IMR-90 (cell line): ENCODE measurements at regions not wholly inside any gene's neighbourhood (a gene's known extent, or its start where the extent isn't known, plus 50 kb on each side); places are given as distances from the start of the nearest gene placed in this dataset.

Experiments
- ATAC-seq: fragments of 200-7000 bp; cut with Tn5 transposase; 2 replicates; pipeline ENCODE4 v1.9.1; 2020; ENCODE audit warnings: low read depth, mild to moderate bottlenecking, moderate library complexity
- BruUV-seq: library from RNA; stranded (reverse); fragments of 400-500 nt; replicated peaks from 2 replicates; lab custom pipeline; 2021; lab: Mats Ljungman, UMichigan
- CTCF ChIA-PET: fragments of 300-600 bp; formaldehyde crosslinking; extraction: SDS; loops from one replicate; lab custom pipeline; 2021; ENCODE audit warnings: antibody characterized with exemption; lab: Yijun Ruan, JAX
- POLR2A ChIA-PET: fragments of 300-600 bp; sonication (Branson Sonifier 250); formaldehyde crosslinking; loops from one replicate; lab custom pipeline; 2022; ENCODE audit warnings: antibody characterized with exemption; ENCODE audit not compliant: unreplicated experiment; lab: Charles Lee
- DNase-seq: peaks from one replicate; pipeline ENCODE4 v3.0.0; 2013
- H2AFZ ChIP-seq: replicated peaks from 2 replicates; pipeline ENCODE3; 2013; ENCODE audit warnings: low read length, mild to moderate bottlenecking; ENCODE audit not compliant: poor library complexity
- H2AK5ac ChIP-seq: 2 replicates; pipeline ENCODE4 v1.6.1; 2013; ENCODE audit warnings: low read depth, low read length, inconsistent platforms
- H2AK9ac ChIP-seq: replicated peaks from 2 replicates; pipeline ENCODE3; 2013; ENCODE audit warnings: mild to moderate bottlenecking, low read depth, low read length, moderate library complexity; ENCODE audit not compliant: poor library complexity
- H2BK120ac ChIP-seq: 2 replicates; pipeline ENCODE4 v1.6.1; 2013; ENCODE audit warnings: low read depth, low read length, inconsistent platforms
- H2BK15ac ChIP-seq: 3 replicates; pipeline ENCODE4 v1.6.1; 2013; ENCODE audit warnings: low read depth, low read length, inconsistent platforms
- H2BK20ac ChIP-seq: 2 replicates; pipeline ENCODE4 v1.6.1; 2013; ENCODE audit warnings: low read depth, mild to moderate bottlenecking, inconsistent platforms, low read length, moderate library complexity
- H2BK5ac ChIP-seq: 2 replicates; pipeline ENCODE4 v1.6.1; 2013; ENCODE audit warnings: mild to moderate bottlenecking, low read depth, low read length, inconsistent platforms; ENCODE audit not compliant: poor library complexity, severe bottlenecking
- H3K14ac ChIP-seq: replicated peaks from 2 replicates; pipeline ENCODE4 v1.6.1; 2013; ENCODE audit warnings: low read depth, low read length, inconsistent platforms
- H3K18ac ChIP-seq: 2 replicates; pipeline ENCODE4 v1.6.1; 2013; ENCODE audit warnings: low read depth, low read length, control low read depth
- H3K23ac ChIP-seq: 2 replicates; pipeline ENCODE4 v1.6.1; 2013; ENCODE audit warnings: low read depth, low read length, inconsistent platforms
- H3K27ac ChIP-seq: 2 replicates; pipeline ENCODE4 v1.5.1; 2013; ENCODE audit warnings: mild to moderate bottlenecking, control low read depth, low read length; ENCODE audit not compliant: insufficient read depth
- H3K27me3 ChIP-seq: 2 replicates; pipeline ENCODE4 v1.6.1; 2013; ENCODE audit warnings: low read length; ENCODE audit not compliant: control insufficient read depth, insufficient read depth
- H3K36me3 ChIP-seq: 2 replicates; pipeline ENCODE4 v1.6.1; 2013; ENCODE audit warnings: low read length, mixed read lengths; ENCODE audit not compliant: control insufficient read depth, insufficient read depth
- H3K4ac ChIP-seq: 2 replicates; pipeline ENCODE4 v1.6.1; 2013; ENCODE audit warnings: low read depth, low read length, inconsistent platforms
- H3K4me1 ChIP-seq: 2 replicates; pipeline ENCODE4 v1.6.1; 2013; ENCODE audit warnings: low read length, mixed read lengths; ENCODE audit not compliant: control insufficient read depth, insufficient read depth
- H3K4me2 ChIP-seq: 2 replicates; pipeline ENCODE4 v1.6.1; 2013; ENCODE audit warnings: low read depth, mild to moderate bottlenecking, control low read depth, low read length, moderate library complexity
- H3K4me3 ChIP-seq: 2 replicates; pipeline ENCODE4 v1.5.1; 2013; ENCODE audit warnings: low read depth, mild to moderate bottlenecking, control low read depth, low read length, moderate library complexity; ENCODE audit not compliant: insufficient read depth
- H3K56ac ChIP-seq: 2 replicates; pipeline ENCODE4 v1.6.1; 2013; ENCODE audit warnings: low read length, inconsistent platforms; ENCODE audit not compliant: insufficient read depth; ENCODE audit errors: extremely low read depth
- H3K79me1 ChIP-seq, 2 experiments: 2 replicates each; pipeline ENCODE4 v1.6.1; 2013; ENCODE audit warnings: low read length in 2 of 2, inconsistent platforms in 1 of 2, low read depth in 1 of 2
- H3K9ac ChIP-seq: 2 replicates; pipeline ENCODE4 v1.6.1; 2013; ENCODE audit warnings: low read depth, low read length, control low read depth
- H3K9me1 ChIP-seq: 2 replicates; pipeline ENCODE4 v1.6.1; 2013; ENCODE audit warnings: low read length, inconsistent platforms; ENCODE audit not compliant: insufficient read depth
- H3K9me3 ChIP-seq: 2 replicates; pipeline ENCODE4 v1.6.1; 2013; ENCODE audit warnings: low read length; ENCODE audit not compliant: control insufficient read depth, insufficient read depth
- H4K20me1 ChIP-seq: 2 replicates; pipeline ENCODE4 v1.6.1; 2013; ENCODE audit warnings: low read length, inconsistent platforms; ENCODE audit not compliant: insufficient read depth
- H4K5ac ChIP-seq: 2 replicates; pipeline ENCODE4 v1.6.1; 2013; ENCODE audit warnings: mild to moderate bottlenecking, low read depth, low read length, control low read depth
- H4K8ac ChIP-seq, 2 experiments: 2 replicates each; pipeline ENCODE4 v1.6.1; 2013; ENCODE audit warnings: low read depth in 2 of 2, low read length in 2 of 2, control low read depth in 1 of 2, inconsistent platforms in 1 of 2
- H4K91ac ChIP-seq: 2 replicates; pipeline ENCODE4 v1.6.1; 2013; ENCODE audit warnings: low read depth, low read length, inconsistent platforms; ENCODE audit not compliant: insufficient read depth
- POLR2A ChIP-seq: IDR thresholded peaks from 2 replicates; pipeline ENCODE4 v1.6.1; 2012; ENCODE audit warnings: mild to moderate bottlenecking, low read depth, low read length
- WGBS, 2 experiments: methylation state at CpG; one replicate each; pipeline versions ENCODE4 v1.1.5 to v1.1.7; 2013; ENCODE audit warnings: missing lambda C conversion rate in 2 of 2; ENCODE audit not compliant: insufficient read length in 1 of 2; ENCODE audit errors: extremely low coverage in 2 of 2; 5-methylcytosine and 5-hydroxymethylcytosine counted together
- dilution Hi-C: fragments of 300-500 bp; cut with HindIII; formaldehyde crosslinking; loops from one replicate; pipeline ENCODE4 v1.14.3; 2018; ENCODE audit warnings: low sequenced_read_pairs; ENCODE audit not compliant: unreplicated experiment
- in situ Hi-C: fragments of 300-500 bp; cut with MboI; formaldehyde crosslinking; loops from 3 replicates; pipeline ENCODE4 v1.14.3; 2019; ENCODE audit warnings: low sequenced_read_pairs, inconsistent platforms, mixed read lengths
- intact Hi-C: fragments of 100-400 bp; cut with micrococcal nuclease; formaldehyde crosslinking; loops from 2 replicates; pipeline ENCODE4 v1.10.0; 2022

GRCh38 chr15:62503451-62503850, 338.4 kb upstream of the C2CD4B start:
- Histone ChIP-seq H4K20me1 (no peaks in the 10 kb centered on the region), H2AK9ac (no peak overlapping the region), H3K79me1 (peaks cover 24% of the 10 kb centered on the region in 2 experiments), H4K5ac (peak overlapping the region; percentile 33; the same call in 1 of the 2 replicates), H2BK5ac (no peak overlapping the region), H2BK20ac (peak overlapping the region; percentile 4), H3K36me3 (no peaks in the 10 kb centered on the region), H4K91ac (peak overlapping the region; percentile 20), H3K4ac (peak overlapping the region; percentile 10), H4K8ac (peak overlapping the region; percentile 27 to 61; a peak in 2 of 4 replicates), H3K4me3 (no peak overlapping the region), H3K9me3 (no peaks in the 10 kb centered on the region), H3K18ac (peak overlapping the region; percentile 7), H3K23ac (0 out of 2 replicates have a peak overlapping the region, but pooled peaks have one; percentile 49), H3K14ac (peak overlapping the region; percentile 20; the same call in 1 of the 2 replicates), H2AK5ac (peak overlapping the region; percentile 68; the same call in 1 of the 2 replicates), H3K4me2 (no peak overlapping the region), H3K27ac (0 out of 2 replicates have a peak overlapping the region, but pooled peaks have one; percentile 13), H3K4me1 (peaks cover 25% of the 10 kb centered on the region), H3K27me3 (no peaks in the 10 kb centered on the region), H3K9ac (no peak overlapping the region), H3K9me1 (peaks cover 20% of the 10 kb centered on the region), H2AFZ (no peak overlapping the region), H3K56ac (no peak overlapping the region), H2BK120ac (peak overlapping the region; percentile 46), H2BK15ac (peak overlapping the region; percentile 78)
- dilution Hi-C loops (no loop called here), intact Hi-C loops (no loop called here), in situ Hi-C loops (no loop called here)
- no peak for ATAC-seq
- no TSS peak for BruUV-seq
- ChIA-PET POLR2A (no interaction called here), CTCF (no interaction called here)
- TF ChIP-seq POLR2A: no peak
- DNase-seq: no peak
- WGBS, 2 experiments: 50% methylated on average over 1 of the region's 1 CpG; no CpG with 5 or more reads in 1 of the 2 experiments
